Activated effector memory CD4-positive, alpha-beta T cell treated with anti-CD3 and anti-CD28 coated beads, Interleukin-2, amount 50 U/mL, for 16 hours (primary cell): ENCODE measurements at regions not wholly inside any gene's neighbourhood (a gene's known extent, or its start where the extent isn't known, plus 50 kb on each side); places are given as distances from the start of the nearest gene placed in this dataset.
"Not testable (repeated sequence)": the region's sequence is repeated elsewhere in the genome, so short reads cannot be mapped to it uniquely, and the experiment has no call there.

ENCODE experiments used
- DNase-seq: peaks from one replicate; pipeline ENCODE4 v3.0.0-alpha.2; 2020

DNA sequence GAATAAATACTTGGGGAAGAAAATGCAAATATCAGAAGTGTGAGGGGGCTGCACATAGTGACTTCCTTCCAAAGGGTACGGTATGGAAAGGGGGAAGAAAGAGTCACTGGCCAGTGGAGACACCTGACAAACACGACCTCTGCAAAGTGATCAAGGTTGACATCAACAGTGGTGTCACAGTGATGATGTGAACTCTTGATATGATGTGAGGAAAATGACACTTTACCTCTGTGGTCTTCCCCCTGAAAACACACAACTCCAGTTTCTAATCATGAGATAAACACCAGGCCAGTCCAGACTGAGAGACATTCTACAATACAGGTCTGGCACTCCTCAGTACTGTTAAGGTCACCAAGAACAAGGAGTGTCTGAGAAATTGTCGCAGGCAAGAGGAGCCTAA lies 169.7 kb downstream of the BUB3 start:
- DNase-seq: no peak

GRCh38 chr10:123325663-123326190 lies 171.5 kb downstream of the BUB3 start:
- no peak for DNase-seq

GRCh38 chr10:123326674-123327073 lies 172.5 kb downstream of the BUB3 start:
- no peak for DNase-seq

DNA sequence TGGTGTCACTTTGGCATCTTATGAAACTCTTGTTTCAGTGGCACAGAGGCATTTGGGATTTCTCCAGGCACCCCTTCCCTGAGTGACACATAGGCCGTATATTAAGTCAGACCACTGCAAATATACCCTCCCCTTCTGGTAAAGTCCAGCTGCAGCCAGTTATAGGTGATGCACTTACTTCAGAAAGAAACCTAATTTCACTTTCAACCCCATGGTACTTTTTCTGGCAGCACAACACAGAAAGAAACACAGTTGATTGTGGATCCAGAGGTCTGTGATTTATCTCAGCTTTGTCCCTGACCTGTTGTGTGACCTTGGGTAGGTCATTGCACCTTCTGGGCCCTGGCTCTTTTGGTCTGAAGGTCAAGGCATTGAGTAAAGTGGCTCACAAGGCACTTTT lies 173.2 kb downstream of the BUB3 start:
- no peak for DNase-seq

DNA sequence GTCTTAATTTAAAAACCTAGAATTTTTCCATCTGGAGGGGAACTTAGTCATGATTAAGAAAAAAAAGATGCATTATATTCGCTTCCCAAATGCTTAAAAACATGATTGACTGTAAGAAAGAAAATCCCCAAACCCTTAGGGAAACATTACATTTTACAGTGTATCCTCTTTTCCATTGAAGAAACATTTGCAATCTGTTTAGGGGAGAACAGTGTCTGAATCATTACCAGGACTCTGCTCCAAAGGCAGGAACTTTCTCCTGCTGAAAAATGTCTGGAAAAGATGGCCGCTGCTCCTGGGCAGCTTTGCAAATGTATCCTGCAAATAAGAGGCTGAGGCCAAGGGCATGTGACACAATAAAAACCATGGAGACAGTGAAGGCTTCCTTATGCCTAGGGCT lies 173.7 kb downstream of the BUB3 start:
- no peak for DNase-seq

DNA sequence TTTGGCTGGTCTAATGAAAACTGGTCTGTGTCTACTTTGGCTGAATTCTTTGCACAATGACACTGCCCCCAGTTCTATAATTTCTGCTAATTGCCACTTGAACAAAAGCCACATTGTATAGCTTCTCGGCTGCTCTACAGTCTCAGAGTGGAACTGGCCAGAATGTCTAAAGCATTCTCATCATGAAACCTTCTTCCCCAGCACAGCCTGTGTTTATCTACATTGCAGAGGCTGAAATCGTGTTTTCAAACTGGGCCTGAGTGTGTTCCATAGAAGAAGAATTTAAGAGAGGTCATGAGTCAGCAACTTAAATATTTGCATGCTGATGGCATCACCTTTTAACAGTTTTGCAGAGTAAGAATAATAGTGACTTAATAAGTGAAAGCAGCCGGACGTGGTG lies 177.2 kb downstream of the BUB3 start:
- DNase-seq: no peak

DNA sequence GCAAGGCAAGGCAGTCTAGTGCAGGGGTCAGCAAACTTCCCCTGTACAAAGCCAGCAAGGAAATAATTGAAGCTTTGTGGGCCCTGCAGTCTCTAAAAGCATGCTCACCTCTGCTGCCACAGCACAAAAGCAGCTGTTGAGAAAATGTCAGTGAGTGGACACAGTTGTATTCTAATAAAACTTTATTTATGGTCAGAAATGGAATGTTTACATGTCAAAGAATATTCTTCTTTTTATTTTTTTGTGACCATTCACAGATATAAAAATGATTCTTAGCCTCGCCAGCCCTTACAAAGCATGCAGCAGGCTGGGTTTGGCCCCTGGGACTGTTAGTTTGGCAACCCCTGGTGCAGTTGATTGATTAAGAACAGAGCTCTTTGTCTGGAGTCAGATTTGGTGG lies 192.4 kb downstream of the BUB3 start:
- no peak for DNase-seq

DNA sequence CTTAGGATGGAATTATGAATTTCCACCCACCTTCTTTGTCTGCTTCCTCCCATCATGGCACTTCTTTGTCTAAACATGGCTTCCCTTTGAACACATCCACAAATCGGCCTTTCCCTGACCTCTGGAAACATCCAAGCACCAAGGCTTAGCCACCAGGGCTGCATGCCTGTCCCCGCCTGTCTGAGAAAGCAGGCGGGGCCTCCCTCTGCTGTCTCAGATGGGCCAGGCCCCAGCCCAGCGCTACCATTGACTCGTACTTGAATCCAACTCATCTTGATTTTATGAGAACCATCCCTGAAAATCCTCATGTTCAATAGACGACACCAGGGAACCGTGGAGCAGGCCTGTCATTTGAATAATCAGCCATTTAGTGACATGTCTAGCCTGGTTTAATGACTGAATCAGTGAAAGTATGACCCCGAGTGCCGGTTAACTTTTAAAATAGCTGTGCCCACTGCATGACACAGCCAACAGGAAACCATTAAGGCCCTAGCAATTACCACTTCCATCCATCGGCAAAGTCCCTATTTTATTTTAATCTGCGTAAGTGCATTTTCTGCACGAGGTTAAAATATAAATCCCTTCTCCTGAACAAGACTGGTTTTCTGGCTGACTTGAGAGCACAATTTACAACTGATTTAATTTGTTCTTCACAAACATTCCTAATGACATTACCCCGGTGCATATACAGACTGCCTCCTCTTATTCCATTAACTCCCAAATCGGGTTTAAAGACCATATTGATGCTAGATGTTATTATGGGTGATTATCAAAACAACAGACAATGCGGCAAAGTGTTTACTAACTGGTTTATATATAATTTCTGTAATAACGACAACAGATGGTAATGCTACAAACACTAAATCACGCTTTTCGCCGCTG lies 194.7 kb downstream of the BUB3 start:
- DNase-seq: no peak

DNA sequence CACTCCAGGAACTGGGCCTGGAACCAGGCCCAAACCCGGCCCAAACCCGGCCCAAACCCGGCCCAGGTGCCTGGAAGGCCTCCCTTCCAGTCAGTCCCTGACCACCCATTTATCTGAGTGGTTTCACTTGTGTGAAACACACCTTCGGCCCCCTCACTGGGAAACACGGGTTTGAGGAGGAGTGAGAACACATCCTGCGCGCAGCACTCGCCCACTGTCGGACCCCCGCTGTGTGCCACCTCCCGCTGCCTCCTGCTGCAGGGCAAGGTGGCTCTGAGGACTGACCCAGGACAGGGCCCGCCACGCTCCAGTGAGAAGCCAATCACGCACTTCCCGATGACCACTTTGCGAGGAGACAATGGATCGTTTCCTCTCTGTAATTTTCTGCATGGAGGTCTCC lies 197.5 kb downstream of the BUB3 start:
- DNase-seq: no peak

DNA sequence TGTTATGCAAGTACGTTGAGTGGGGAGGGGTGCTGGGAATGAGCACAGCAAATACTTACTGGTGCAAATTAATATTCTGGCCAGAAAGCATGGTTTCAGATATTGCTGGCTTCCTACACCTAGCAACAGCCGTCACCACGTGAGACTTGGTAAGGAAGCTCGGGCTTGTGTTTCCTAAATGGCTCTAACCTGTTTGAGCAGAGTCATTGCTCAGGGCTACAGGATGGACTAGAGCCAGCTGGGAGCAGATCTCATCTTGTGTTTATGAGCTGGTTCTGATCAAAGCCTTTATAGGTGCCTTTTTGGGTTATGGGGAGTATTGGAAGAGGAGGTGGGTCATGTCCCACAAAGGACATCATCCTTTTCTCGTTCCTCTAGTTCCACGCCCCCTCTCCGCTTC lies 200.3 kb downstream of the BUB3 start:
- no peak for DNase-seq

- DNase-seq: no peak
These were observed 201.7 kb downstream of the BUB3 start for GRCh38 chr10:123355748-123356481.

- DNase-seq: no peak
These were observed 202.6 kb downstream of the BUB3 start for GRCh38 chr10:123356799-123357198.

DNA sequence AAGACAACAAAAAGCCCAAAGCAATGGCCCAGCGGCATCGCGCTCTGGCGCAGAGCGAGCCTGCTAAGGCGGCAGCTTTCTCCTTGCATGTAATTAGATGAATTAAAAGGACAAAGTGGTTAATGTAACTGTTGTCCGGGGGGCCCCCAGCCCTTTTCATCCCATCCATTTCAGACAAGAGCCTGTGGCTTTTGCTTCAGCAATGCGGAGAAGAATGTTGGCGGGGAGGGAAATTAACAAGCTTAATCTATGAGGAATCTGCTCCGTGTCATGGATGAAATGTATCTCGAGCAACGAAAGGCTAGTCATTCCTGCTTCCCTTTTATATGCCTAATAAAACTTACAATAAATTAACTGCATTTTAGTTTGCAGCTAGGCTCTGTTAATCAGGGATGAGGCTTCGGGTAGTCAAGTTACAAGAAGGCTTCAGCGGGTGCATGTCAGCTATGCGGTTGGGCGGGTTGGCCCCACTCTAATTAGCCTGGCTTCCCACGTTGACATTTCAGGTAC lies 203.3 kb downstream of the BUB3 start:
- no peak for DNase-seq

- no peak for DNase-seq
These were observed 205.3 kb downstream of the BUB3 start for GRCh38 chr10:123359539-123359938.

DNA sequence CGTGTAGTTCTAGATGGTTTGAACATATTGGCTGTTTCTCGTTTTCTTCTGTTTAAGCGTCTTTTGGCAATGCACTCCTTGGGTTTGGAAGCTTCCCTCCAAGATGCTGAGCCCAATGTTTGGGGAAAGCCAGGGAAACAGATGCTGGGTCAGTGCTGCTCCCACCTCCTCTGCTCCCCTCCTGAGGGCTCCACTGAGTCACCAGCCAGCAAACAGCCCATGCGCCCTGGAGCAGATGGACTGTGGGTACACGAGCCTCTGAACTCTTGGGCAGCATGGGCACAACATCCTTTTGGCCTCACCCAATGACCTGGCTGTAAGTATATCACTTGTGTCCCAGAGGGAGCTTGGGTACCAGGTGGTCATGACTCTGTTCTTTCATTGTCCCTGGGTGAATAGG lies 207.6 kb downstream of the BUB3 start:
- DNase-seq: no peak

DNA sequence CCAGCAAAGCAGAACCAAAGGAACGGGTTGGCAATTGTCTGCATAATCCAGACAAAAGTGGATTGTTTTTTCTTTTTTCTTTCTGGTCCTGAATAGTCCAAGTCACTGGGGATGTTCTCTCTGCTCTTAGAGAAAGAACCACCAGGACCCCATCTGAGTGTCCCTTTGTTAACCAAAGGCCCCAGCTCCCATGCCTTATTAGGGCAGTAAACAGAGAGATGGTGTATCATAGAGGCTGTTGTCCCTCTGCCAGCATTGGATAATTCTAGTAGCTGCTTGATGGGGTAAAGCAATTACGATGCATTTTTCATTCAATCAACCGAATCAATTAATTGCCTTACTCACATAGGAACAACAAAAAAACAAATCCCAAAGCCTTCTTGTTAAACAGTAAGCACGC lies 213.0 kb downstream of the BUB3 start:
- no peak for DNase-seq

DNA sequence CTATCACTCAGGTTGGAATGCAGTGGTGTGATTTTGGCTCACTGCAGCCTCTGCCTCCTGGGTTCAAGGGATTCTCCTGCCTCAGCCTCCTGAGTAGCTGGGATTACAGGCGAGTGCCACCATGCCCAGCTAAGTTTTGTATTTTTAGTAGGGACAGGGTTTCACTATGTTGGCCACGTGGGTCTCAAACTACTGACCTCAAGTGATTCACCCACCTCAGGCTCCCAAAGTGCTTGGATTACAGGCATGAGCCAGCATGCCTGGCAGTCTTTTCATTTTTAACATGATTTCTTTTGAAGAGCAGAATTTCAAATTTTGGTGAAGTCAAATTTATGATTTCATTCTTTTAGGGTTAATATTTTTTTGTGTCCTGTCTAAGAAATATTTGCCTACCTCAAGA lies 217.4 kb downstream of the BUB3 start:
- DNase-seq: not testable (repeated sequence)

DNA sequence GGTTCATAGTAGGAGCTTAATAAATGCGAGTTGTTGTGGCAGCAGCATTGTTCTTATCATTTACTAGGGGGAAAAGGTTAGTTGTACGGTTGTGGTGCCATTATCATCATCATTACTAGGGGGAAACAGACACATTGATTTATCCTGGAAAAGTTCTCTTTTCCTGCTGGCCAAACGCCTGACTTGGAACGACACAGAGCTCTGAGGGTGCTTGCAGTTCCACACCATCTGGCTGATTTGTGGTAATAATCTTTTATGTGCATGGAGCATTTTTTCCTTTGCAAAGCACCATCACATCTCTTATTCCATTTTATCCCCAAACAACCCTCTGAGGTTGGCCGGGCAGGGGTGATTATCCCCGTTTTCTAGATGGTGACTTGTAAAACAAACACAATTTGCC lies 219.4 kb downstream of the BUB3 start:
- no peak for DNase-seq

DNA sequence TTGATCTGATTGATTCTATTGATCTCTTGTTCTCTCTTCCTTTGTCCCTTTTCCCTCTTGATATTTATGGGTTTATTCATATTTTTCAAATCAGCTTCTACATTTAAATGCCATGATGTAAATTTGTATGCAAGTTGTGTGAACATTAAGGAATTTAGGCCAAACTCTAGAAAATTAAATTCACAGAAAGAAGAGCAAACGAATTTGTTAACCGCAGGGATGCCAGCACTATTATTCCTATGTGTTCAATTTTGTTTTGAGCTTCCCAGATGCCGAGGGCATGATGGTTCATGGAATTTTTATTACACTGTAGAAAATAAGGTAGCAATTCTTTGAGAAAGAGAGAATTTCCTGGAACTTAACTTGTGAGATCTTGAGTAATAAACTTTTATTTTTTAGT lies 220.9 kb downstream of the BUB3 start:
- DNase-seq: no peak

DNA sequence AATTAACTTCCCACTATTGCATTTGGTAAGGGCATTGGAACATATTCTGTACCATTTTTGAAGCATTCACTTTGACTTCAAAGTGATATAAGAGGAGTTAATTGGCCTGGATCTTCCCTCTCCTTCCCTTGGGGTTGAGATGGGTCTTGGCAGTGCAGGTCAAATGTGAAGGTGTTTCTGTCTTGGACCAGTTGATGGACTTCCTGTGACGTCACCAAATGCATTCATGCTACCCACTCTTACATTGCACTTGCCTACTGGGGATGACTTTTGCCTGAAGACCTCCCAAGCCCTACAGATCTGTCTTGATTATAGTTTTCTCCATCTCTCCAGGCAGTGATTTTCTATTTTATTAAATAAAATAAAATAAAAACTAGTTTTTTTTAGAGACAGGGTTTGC lies 221.5 kb downstream of the BUB3 start:
- DNase-seq: no peak

DNA sequence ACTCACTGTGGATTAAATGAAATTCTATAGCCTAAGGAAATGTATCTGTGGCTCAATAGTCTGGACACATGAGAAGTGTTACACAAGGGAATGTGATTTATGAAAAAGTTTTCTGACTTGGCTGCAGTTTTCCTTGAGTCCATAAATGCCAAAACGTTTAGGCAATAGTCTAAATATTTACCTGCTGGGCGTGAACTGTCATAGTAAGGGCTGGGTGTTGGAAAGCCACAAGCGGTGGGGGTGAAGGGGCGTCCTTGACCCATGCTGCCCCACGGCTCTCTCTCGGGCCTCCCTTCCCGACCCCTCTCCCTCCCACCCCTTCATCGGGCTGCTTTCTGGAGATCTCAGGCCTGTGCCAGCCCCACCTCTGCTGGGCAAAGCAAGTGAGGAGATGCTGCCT lies 223.7 kb downstream of the BUB3 start:
- no peak for DNase-seq

- no peak for DNase-seq
These were observed 224.1 kb downstream of the BUB3 start for GRCh38 chr10:123378302-123378701.

GRCh38 chr10:123379156-123379555 lies 225.0 kb downstream of the BUB3 start:
- no peak for DNase-seq

GRCh38 chr10:123380491-123381085 lies 226.4 kb downstream of the BUB3 start:
- no peak for DNase-seq
